Esophagus muscularis mucosa (tissue), 3 donors: ENCODE measurements at regions not wholly inside any gene's neighbourhood (a gene's known extent, or its start where the extent isn't known, plus 50 kb on each side); places are given as distances from the start of the nearest gene placed in this dataset.

Source experiments
- CTCF ChIP-seq, 3 experiments: fragments of 200-600 bp in 2 of 3; fragments of 450-650 bp in 1 of 3; sonication (generic) in 2 of 3; IDR thresholded peaks; one replicate each; pipeline ENCODE4 v1.5.1; 2017 to 2019; ENCODE audit warnings: antibody characterized with exemption in 3 of 3, mild to moderate bottlenecking in 2 of 3, moderate library complexity in 1 of 3
- POLR2A ChIP-seq: fragments of 450-650 bp; IDR thresholded peaks from one replicate; pipeline ENCODE4 v1.6.1; 2017; ENCODE audit warnings: antibody characterized with exemption, moderate library complexity, mild to moderate bottlenecking, low read depth
- POLR2AphosphoS5 ChIP-seq, 2 donors: sonication (generic); formaldehyde crosslinking; IDR thresholded peaks; one replicate each; pipeline ENCODE4 v1.6.1; 2017; ENCODE audit warnings: antibody characterized with exemption in 2 of 2

DNA sequence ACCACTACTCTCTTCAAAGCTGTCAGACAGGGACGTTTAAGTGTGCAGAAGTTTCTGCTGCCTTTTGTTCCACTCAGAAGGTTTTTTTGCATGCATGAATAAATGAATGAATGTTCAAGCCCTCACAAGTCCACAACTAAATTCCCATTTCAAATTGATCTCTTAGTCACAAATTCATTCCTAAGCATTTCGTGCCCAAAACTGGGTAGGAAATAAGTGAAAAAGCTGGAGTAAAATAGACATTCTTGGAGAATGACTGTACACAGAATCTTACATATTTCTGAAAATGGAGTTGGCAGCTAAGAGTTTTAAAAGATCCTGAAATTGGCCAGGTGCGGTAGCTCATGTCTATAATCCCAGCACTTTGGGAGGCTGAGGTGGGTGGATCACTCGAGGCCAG lies 117.6 kb downstream of the PERP start:
- TF ChIP-seq CTCF (IDR thresholded peaks at IDR 0.05), result no peak
- no peak for TF ChIP-seq POLR2A
- no peak for TF ChIP-seq POLR2AphosphoS5 (IDR thresholded peaks at IDR 0.05)
